Astrocyte of the cerebellum (primary cell): ENCODE measurements at regions not wholly inside any gene's neighbourhood (a gene's known extent, or its start where the extent isn't known, plus 50 kb on each side); places are given as distances from the start of the nearest gene placed in this dataset.

Source experiments
- DNase-seq: peaks from one replicate; pipeline ENCODE4 v3.0.0-alpha.2; 2011; ENCODE audit warnings: low read depth
- H3K4me3 ChIP-seq: 2 replicates; pipeline ENCODE4 v1.5.1; 2011; ENCODE audit warnings: mild to moderate bottlenecking, low read depth, low read length, moderate library complexity
- CTCF ChIP-seq: IDR thresholded peaks from 2 replicates; pipeline ENCODE4 v1.5.1; 2012; ENCODE audit warnings: low read length, low read depth, moderate library complexity, mild to moderate bottlenecking; ENCODE audit errors: missing control alignments
- in situ Hi-C: cut with HindIII; loops from 2 replicates; pipeline ENCODE4 v1.10.0; 2017; ENCODE audit warnings: low sequenced_read_pairs

- in situ Hi-C loops, result no loop called here
- DNase-seq, result no peak
- no peak for TF ChIP-seq CTCF
- H3K4me3 ChIP-seq, result no peak overlapping the region
These were observed 57.2 kb upstream of the RGMA start for GRCh38 chr15:93146196-93146595.

- no peak for DNase-seq
- in situ Hi-C loops, result no loop called here
- H3K4me3 ChIP-seq, result no peak overlapping the region
- TF ChIP-seq CTCF, result no peak
These were observed 55.6 kb upstream of the RGMA start for GRCh38 chr15:93144463-93145236.

- no peak overlapping the region for H3K4me3 ChIP-seq
- no peak for DNase-seq
- in situ Hi-C loops, result no loop called here
- no peak for TF ChIP-seq CTCF
These were observed 54.2 kb upstream of the RGMA start for GRCh38 chr15:93143186-93143585.

GRCh38 chr15:93141371-93141794 is 52.4 kb upstream of the RGMA start:
- DNase-seq, result no peak

GRCh38 chr15:93139436-93139835 is 50.4 kb upstream of the RGMA start:
- H3K4me3 ChIP-seq, result no peak overlapping the region
- no peak for DNase-seq
- TF ChIP-seq CTCF, result no peak
- in situ Hi-C loops, result no loop called here

More at GRCh38 chr15:93141371-93141794, 52.4 kb upstream of the RGMA start:
- in situ Hi-C loops, result no loop called here
- H3K4me3 ChIP-seq, result no peak overlapping the region
- TF ChIP-seq CTCF, result no peak

- no peak overlapping the region for H3K4me3 ChIP-seq
- TF ChIP-seq CTCF, result no peak
- in situ Hi-C loops, result no loop called here
- DNase-seq, result no peak
These were observed 49.8 kb upstream of the RGMA start for GRCh38 chr15:93138681-93139250.
